GM18505 (cell line): ENCODE measurements at regions not wholly inside any gene's neighbourhood (a gene's known extent, or its start where the extent isn't known, plus 50 kb on each side); places are given as distances from the start of the nearest gene placed in this dataset.
"Not testable (repeated sequence)": the region's sequence is repeated elsewhere in the genome, so short reads cannot be mapped to it uniquely, and the experiment has no call there.

Experiments
- ATAC-seq: cut with Tn5 transposase; IDR thresholded peaks from one replicate; pipeline ENCODE4 v1.9.1; 2021; ENCODE audit not compliant: unreplicated experiment
- POLR2A ChIP-seq: IDR thresholded peaks from 4 replicates; pipeline ENCODE4 v1.6.1; 2011; ENCODE audit warnings: borderline replicate concordance; ENCODE audit not compliant: insufficient read depth, insufficient read length; ENCODE audit errors: extremely low read depth

- no peak for TF ChIP-seq POLR2A
- ATAC-seq = no peak
Observed at GRCh38 chr21:22311741-22312462, 1313.7 kb downstream of the NCAM2 start.

GRCh38 chr21:22314963-22315362 lies 1316.8 kb downstream of the NCAM2 start:
- ATAC-seq = no peak
- no peak for TF ChIP-seq POLR2A

GRCh38 chr21:22319435-22319834 lies 1321.2 kb downstream of the NCAM2 start:
- no peak for ATAC-seq
- TF ChIP-seq POLR2A = no peak

- TF ChIP-seq POLR2A = no peak
- ATAC-seq = no peak
Observed at GRCh38 chr21:22342889-22343288, 1344.7 kb downstream of the NCAM2 start.

- TF ChIP-seq POLR2A = no peak
- no peak for ATAC-seq
Observed at GRCh38 chr21:22343303-22343702, 1345.1 kb downstream of the NCAM2 start.

GRCh38 chr21:22343721-22344120 lies 1345.5 kb downstream of the NCAM2 start:
- ATAC-seq = no peak
- no peak for TF ChIP-seq POLR2A

GRCh38 chr21:22345624-22346023 lies 1347.4 kb downstream of the NCAM2 start:
- no peak for ATAC-seq
- no peak for TF ChIP-seq POLR2A

GRCh38 chr21:22346576-22346975 lies 1348.4 kb downstream of the NCAM2 start:
- no peak for TF ChIP-seq POLR2A
- ATAC-seq = no peak

GRCh38 chr21:22351076-22351475 lies 1352.9 kb downstream of the NCAM2 start:
- no peak for ATAC-seq
- TF ChIP-seq POLR2A = no peak

GRCh38 chr21:22352088-22352487 lies 1353.9 kb downstream of the NCAM2 start:
- ATAC-seq = no peak
- TF ChIP-seq POLR2A = no peak

GRCh38 chr21:22355949-22356348 lies 1357.7 kb downstream of the NCAM2 start:
- no peak for ATAC-seq
- no peak for TF ChIP-seq POLR2A

- ATAC-seq = no peak
- TF ChIP-seq POLR2A = no peak
Observed at GRCh38 chr21:22356663-22357062, 1358.5 kb downstream of the NCAM2 start.

- ATAC-seq = not testable (repeated sequence)
Observed at GRCh38 chr21:22359599-22359998, 1361.4 kb downstream of the NCAM2 start.

- TF ChIP-seq POLR2A = no peak
- ATAC-seq = no peak
Observed at GRCh38 chr21:22363504-22363903, 1365.3 kb downstream of the NCAM2 start.

GRCh38 chr21:22364163-22364562 lies 1366.0 kb downstream of the NCAM2 start:
- no peak for TF ChIP-seq POLR2A
- ATAC-seq = no peak

- no peak for TF ChIP-seq POLR2A
- no peak for ATAC-seq
Observed at GRCh38 chr21:22374218-22374969, 1376.2 kb downstream of the NCAM2 start.

- ATAC-seq = not testable (repeated sequence)
Observed at GRCh38 chr21:22377795-22378194, 1379.6 kb downstream of the NCAM2 start.
